HFF-Myc (cell line): ENCODE measurements at regions not wholly inside any gene's neighbourhood (a gene's known extent, or its start where the extent isn't known, plus 50 kb on each side); places are given as distances from the start of the nearest gene placed in this dataset.

Experiments used
- DNase-seq: peaks from one replicate; pipeline ENCODE4 v3.0.0-alpha.2; 2011; ENCODE audit warnings: low read depth; ENCODE audit errors: extremely low read depth
- H3K4me3 ChIP-seq: replicated peaks from 2 replicates; pipeline ENCODE4 v1.5.1; 2011; ENCODE audit warnings: low read depth, mild to moderate bottlenecking, control low read depth, low read length
- CTCF ChIP-seq: IDR thresholded peaks from 2 replicates; pipeline ENCODE4 v1.5.1; 2012; ENCODE audit warnings: mild to moderate bottlenecking, low read depth, low read length, control low read depth; ENCODE audit errors: missing control alignments

- no peak for TF ChIP-seq CTCF
- no peak for DNase-seq
- H3K4me3 ChIP-seq, result no peak overlapping the region
These were observed 58.6 kb upstream of the NYAP2 start for GRCh38 chr2:225340923-225341322.

DNA sequence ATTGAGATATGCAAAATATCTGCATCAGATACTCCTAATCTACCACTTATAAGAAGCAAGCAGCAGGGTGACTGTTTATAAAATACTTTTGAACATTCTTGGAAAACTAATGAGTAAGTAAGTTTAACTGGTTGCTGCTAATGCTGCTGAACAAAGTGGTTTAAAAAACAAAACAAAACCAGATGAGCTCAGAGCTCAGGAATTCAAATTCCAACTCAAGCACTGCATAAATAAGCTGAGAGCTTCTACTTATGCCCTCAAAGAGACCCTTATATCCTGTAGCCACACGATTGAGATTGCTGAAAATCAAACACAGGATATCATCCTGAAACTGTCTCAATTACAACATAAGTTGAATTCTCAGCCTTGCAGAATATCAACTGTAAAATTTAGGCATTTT lies 62.3 kb upstream of the NYAP2 start:
- TF ChIP-seq CTCF, result no peak
- peak; percentile 55 for DNase-seq
- no peak overlapping the region for H3K4me3 ChIP-seq

DNA sequence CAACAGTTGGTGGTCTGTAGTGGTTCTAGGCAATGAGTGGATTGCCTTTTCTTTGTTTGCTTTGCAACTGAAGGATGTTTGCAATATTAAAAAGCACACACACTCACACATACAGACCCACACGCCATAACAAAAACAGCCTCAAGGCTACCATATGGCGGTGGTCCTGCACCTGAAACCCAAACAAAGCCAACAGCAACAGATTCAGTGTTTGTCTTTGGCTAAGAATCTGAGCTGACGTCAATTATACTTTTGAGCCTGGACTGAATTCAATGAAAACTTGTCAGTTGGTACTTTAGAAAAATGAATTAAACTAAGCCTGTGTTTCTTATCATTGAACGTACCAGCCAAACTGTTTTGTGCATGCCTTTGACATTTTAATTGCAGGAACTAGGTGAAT lies 65.0 kb upstream of the NYAP2 start:
- no peak for DNase-seq
- no peak for TF ChIP-seq CTCF
- no peak overlapping the region for H3K4me3 ChIP-seq

DNA sequence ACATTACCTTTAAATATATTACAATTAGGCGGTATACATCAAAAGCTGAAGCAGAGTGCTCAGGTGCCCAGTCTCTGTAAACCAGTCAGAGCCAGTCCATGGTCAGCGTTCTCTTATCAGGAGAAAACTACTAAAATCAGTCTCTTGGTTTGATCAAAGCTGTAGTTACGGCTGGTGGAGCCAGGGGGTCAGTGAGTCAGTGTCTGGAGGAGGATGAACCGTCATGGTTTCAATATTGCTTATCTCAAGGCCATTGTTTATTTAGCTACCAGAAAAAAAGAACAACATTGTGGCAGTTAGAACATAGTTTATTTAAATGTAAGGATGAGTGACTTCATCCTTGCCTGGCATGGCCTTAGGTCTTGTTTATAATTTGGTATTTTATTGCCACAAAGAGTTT lies 71.3 kb upstream of the NYAP2 start:
- no peak for TF ChIP-seq CTCF
- H3K4me3 ChIP-seq, result no peak overlapping the region
- DNase-seq, result no peak

DNA sequence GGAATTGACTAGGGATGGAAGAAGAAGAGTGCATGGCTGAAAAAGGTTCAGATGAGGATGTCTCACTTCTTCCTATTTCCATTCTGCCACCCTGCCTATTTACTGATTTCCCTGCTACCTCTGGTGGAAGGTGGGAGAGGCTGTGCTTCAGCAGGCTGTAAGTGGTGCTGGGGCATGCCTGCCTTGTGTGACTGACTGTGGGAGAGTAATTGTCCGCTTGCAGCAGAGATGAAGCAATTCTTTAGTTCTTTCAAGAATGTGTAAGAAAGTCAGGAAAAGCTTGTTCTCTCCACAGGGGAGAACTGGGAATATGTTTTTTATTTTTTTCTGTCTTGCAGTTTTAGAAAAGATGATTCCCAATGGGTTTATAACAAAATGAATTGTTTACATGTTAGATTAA lies 72.5 kb upstream of the NYAP2 start:
- DNase-seq, result no peak
- TF ChIP-seq CTCF, result no peak
- no peak overlapping the region for H3K4me3 ChIP-seq

- DNase-seq, result no peak
- no peak overlapping the region for H3K4me3 ChIP-seq
- TF ChIP-seq CTCF, result no peak
These were observed 79.6 kb upstream of the NYAP2 start for GRCh38 chr2:225319872-225320271.

DNA sequence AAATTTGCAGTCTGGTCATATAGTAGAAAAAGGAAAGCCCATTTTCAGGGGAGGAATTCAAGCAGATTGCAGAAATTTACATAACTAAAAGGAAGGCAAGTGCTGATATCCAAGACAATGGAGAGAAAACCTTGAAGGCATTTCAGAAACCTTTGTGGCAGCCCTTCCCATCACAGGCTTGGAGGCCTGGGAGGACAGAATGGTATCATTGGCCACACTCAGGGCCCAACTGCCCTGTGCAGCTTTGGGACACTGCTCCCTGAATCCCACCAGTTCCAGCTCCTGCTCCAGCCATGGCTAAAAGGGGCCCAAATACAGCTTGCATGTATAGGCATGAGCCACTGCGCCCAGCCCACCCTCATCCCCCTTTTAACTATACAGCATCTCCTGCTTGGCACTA lies 81.1 kb upstream of the NYAP2 start:
- no peak for TF ChIP-seq CTCF
- no peak for DNase-seq
- H3K4me3 ChIP-seq, result no peak overlapping the region
